GM12874 (cell line): ENCODE measurements at regions not wholly inside any gene's neighbourhood (a gene's known extent, or its start where the extent isn't known, plus 50 kb on each side); places are given as distances from the start of the nearest gene placed in this dataset.

Experiments used
- TF ChIP-seq, protein P1 (sequence below): IDR thresholded peaks from 2 replicates; pipeline ENCODE4 v1.5.1; 2011; ENCODE audit warnings: low read depth, mild to moderate bottlenecking, control low read depth, low read length, moderate library complexity; ENCODE audit not compliant: insufficient read depth

DNA sequence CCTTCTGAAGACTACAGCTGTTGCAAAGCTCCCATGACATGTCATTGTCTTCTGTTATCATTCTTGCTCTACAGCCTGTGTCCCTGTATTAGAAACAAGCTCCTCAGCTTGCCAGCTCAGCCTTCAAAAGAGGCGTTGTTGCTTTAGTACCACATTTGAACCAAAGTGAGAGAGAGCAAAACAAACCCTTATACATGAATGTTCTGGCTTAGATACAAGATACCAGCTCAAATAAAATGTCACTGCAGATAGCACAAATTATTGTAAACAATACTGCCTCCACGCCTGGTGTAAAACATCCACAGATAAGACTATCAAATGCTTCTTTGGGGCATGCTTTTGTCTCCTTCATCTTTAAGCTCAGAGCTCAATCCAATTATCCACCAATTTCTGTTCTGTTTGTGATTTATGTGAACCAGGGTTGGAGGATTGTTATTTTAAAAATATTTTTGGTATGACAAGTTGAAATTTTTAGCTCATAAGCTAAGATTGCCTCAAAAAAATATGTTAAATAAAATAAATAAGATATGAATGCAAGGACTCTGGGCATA lies 403.6 kb upstream of the CDIN1 start:
- TF ChIP-seq, protein P1, sequence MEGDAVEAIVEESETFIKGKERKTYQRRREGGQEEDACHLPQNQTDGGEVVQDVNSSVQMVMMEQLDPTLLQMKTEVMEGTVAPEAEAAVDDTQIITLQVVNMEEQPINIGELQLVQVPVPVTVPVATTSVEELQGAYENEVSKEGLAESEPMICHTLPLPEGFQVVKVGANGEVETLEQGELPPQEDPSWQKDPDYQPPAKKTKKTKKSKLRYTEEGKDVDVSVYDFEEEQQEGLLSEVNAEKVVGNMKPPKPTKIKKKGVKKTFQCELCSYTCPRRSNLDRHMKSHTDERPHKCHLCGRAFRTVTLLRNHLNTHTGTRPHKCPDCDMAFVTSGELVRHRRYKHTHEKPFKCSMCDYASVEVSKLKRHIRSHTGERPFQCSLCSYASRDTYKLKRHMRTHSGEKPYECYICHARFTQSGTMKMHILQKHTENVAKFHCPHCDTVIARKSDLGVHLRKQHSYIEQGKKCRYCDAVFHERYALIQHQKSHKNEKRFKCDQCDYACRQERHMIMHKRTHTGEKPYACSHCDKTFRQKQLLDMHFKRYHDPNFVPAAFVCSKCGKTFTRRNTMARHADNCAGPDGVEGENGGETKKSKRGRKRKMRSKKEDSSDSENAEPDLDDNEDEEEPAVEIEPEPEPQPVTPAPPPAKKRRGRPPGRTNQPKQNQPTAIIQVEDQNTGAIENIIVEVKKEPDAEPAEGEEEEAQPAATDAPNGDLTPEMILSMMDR: no peak

DNA sequence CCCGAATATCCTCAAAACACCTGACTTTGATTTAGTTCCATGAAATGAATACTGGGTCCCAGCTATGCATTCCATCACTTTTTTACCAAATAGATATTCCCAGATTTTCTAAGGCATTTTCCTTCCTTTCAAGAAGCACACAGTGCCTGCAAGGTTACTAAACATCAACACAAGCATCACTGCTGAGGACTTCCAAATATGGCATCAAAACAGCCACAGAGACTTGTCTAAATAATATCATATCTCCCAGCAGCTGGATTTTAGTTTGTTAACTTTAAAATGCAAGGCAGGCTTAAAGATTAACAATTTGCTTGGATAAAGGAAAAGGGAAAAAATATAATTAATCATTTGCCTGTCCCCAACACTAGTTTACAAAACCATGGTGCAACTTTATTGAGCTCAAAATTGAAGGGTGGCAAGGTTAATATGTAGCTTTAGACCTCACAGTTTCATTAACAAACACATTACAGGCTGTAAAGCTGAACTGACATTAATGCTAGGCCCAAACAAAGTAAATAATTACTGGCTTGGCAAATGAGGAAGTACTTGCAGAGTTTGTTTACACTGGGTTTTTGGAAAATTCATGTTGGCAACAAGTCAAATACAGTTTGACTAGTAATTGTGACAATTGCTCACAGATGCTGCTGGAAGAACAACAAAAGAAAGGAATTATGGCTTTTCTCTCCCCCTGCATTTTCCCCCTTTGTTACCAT lies 401.7 kb upstream of the CDIN1 start:
- TF ChIP-seq, protein P1: no peak

DNA sequence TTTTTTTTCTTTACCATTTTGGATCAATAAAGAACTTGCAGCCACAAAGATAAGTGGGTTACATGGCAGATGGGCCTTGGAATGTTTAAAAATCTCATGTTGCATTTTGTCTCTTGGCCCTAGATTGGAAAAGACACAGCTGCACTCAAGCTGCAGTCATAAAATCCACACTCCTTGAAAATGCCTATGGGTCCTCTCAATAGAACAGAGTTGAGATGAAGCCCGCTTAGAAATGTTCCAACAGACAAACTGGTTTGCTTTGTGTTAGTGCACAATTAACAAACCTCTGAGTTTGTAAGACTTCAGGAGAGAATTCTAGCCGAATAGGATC lies 401.2 kb upstream of the CDIN1 start:
- TF ChIP-seq, protein P1: no peak

DNA sequence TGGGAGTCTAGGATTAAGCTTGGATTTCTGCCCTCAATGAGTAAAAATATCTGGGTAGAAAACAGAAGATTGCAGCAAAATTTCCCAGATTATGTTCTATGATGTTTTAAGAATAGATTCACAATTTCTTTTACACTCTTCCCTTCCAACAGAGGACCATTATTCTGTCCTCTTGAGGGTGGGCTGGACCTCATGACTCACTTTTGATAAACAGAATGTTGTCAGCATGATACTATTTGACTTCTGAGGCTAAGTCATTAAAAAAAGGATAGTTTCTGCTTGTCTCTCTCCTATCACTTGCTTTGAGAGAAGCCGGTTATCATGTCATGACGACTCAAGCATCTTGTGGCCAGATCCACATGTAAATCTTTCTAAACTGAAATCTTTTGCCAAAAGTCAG lies 396.2 kb upstream of the CDIN1 start:
- TF ChIP-seq, protein P1: no peak

DNA sequence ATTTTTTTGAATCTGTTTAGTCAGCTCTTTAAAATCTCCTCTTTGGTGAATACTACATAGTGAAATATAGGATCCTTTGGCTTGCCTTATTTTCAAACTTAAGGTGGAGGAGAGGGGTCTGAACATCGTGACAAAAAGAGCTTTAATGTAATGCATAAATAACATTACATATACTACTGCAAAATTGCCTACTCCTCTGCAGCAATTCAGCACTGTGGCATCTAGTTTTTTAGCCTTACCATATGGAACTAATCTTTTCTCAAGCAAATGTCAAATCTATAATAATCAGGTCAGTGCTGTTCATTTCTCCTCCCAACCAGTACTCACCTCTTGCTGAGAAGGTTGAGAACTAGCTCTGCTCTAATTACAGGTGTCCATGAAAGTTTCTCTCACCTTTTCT lies 394.0 kb upstream of the CDIN1 start:
- TF ChIP-seq, protein P1: no peak

DNA sequence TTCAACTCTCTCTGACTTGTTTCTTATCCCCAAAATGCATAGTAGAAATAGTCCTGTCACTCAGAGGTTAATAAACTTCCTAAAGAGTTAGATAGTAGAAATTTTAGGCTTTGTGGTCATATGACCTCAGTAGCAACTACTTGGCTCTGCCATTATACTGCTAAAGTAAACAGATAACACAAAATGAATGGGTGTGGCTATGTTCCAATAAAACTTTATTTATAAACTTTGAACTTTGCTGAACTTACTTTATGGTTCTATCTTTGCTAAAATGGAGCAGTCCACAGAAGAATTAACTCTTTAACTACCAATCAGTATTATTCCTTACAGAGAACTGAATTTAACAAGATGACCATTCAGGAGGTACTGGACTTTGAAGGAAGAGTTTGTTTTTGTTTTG lies 393.6 kb upstream of the CDIN1 start:
- TF ChIP-seq, protein P1: no peak

DNA sequence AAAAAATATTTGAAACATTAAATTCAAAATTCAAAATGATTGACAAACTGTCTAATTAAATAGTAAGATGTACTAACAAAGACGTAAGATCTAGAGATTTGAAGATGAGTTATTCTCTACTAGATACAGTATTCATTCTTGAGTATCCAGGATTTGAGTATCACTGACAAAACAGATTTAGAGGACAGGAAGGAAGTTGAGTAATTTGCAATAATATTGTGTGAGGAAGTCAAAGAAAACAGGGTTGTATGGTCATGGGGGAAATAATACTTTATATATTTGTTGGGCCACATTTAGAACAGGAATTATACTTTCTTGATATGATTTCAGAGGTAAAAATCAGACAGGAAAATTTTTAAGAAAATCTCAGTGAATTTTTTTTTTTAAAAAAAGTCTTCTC lies 393.1 kb upstream of the CDIN1 start:
- TF ChIP-seq, protein P1: no peak
